ENCODE measurements at regions not wholly inside any gene's neighbourhood (a gene's known extent, or its start where the extent isn't known, plus 50 kb on each side); places are given as distances from the start of the nearest gene placed in this dataset.

DNA sequence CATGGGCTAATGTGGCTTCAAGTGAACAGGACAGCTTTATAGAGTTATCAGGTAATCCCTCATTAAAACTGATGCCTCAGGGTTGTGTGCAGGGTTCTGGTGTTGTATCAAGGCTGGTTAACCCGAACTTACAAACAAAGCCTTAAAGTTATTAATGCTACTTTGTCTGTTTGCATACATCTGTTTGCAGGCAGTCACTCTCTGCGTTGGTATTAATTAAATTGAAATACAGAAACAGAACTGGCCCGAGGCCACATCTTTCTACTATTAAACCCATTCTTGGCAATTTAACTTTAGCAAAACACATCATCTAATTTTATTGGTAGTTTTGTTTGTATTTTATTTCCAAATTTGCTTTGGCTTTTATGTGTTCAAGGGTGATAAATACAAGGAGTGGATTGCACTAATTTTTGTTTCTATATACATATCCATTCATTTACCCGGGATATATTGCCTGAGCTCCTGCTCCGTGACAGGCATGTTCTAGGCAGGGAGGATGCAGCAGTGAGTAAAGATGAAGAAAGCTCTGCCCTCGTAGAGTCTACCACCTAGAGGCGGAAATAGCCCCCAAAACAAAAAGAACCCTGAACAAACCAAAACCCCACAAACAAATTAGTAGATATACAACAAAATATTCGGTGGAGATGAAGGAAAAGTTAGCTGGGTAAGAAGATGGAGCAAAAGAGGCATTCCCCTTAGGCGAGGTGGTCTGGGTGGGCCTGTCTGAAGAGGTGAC lies 164.2 kb downstream of the MACROH2A1 start:
- Histone ChIP-seq H2AFZ (ENCODE audit: low read depth, low read length) (no peak overlapping the region), H3K79me2 (ENCODE audit: insufficient read depth, low read length) (no peaks in the 10 kb centered on the region), H3K36me3 (ENCODE audit: insufficient read depth, low read length) (no peaks in the 10 kb centered on the region), H3K9ac (ENCODE audit: low read depth, low read length) (no peak overlapping the region), H3K4me1 (ENCODE audit: insufficient read depth, low read length) (no peaks in the 10 kb centered on the region), H3K27ac (ENCODE audit: low read length) (no peak overlapping the region), H4K20me1 (ENCODE audit: insufficient read depth, low read length) (no peaks in the 10 kb centered on the region), H3K4me3 (ENCODE audit: low read depth in 1 of 2, low read length in 2 of 2) (no peak overlapping the region), H3K27me3 (ENCODE audit: insufficient read depth, low read length, poor library complexity) (peaks cover 2% of the 10 kb centered on the region), H3K4me2 (ENCODE audit: insufficient read depth, low read length) (no peak overlapping the region), H3K9me3 (ENCODE audit: insufficient read depth, low read length, severe bottlenecking) (no peaks in the 10 kb centered on the region)
- DNase-seq: no peak
- no peak for ATAC-seq (ENCODE audit: insufficient read depth, low read depth)
- TF ChIP-seq, protein P1, sequence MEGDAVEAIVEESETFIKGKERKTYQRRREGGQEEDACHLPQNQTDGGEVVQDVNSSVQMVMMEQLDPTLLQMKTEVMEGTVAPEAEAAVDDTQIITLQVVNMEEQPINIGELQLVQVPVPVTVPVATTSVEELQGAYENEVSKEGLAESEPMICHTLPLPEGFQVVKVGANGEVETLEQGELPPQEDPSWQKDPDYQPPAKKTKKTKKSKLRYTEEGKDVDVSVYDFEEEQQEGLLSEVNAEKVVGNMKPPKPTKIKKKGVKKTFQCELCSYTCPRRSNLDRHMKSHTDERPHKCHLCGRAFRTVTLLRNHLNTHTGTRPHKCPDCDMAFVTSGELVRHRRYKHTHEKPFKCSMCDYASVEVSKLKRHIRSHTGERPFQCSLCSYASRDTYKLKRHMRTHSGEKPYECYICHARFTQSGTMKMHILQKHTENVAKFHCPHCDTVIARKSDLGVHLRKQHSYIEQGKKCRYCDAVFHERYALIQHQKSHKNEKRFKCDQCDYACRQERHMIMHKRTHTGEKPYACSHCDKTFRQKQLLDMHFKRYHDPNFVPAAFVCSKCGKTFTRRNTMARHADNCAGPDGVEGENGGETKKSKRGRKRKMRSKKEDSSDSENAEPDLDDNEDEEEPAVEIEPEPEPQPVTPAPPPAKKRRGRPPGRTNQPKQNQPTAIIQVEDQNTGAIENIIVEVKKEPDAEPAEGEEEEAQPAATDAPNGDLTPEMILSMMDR (IDR thresholded peaks at IDR 0.05; ENCODE audit: borderline replicate concordance, extremely low read depth, low read length, poor library complexity, severe bottlenecking): no peak
- no peak for TF ChIP-seq EZH2 (IDR thresholded peaks at IDR 0.05; ENCODE audit: borderline replicate concordance, low read depth, low read length, severe bottlenecking)

DNA sequence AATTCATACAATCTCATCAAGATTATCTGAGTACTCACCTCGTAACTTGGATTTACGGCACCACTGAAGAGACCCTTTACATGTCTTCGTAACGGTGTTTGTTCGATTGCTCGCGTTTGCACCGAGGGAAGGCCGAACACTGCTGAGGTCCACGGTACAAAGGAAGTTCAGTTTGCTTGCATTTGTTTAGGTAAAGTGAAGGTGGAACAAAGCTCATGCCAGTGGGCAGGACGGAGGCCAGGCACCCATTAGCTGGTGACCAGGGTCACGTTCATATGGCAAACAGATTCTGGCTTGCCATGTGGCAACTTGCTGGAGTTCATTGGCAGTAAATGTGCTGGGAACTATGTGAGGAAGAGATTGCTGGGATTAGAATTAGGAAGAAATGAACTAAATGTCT lies 164.8 kb downstream of the MACROH2A1 start:
- Histone ChIP-seq H4K20me1 (ENCODE audit: insufficient read depth, low read length) (no peaks in the 10 kb centered on the region), H3K27ac (ENCODE audit: low read length) (no peak overlapping the region), H2AFZ (ENCODE audit: low read depth, low read length) (no peak overlapping the region), H3K27me3 (ENCODE audit: insufficient read depth, low read length, poor library complexity) (peaks cover 2% of the 10 kb centered on the region), H3K4me2 (ENCODE audit: insufficient read depth, low read length) (no peak overlapping the region), H3K9ac (ENCODE audit: low read depth, low read length) (no peak overlapping the region), H3K4me1 (ENCODE audit: insufficient read depth, low read length) (no peaks in the 10 kb centered on the region), H3K79me2 (ENCODE audit: insufficient read depth, low read length) (no peaks in the 10 kb centered on the region), H3K9me3 (ENCODE audit: insufficient read depth, low read length, severe bottlenecking) (no peaks in the 10 kb centered on the region), H3K36me3 (ENCODE audit: insufficient read depth, low read length) (no peaks in the 10 kb centered on the region), H3K4me3 (ENCODE audit: low read depth in 1 of 2, low read length in 2 of 2) (no peak overlapping the region)
- TF ChIP-seq, protein P1 (IDR thresholded peaks at IDR 0.05; ENCODE audit: borderline replicate concordance, extremely low read depth, low read length, poor library complexity, severe bottlenecking): no peak
- no peak for TF ChIP-seq EZH2 (IDR thresholded peaks at IDR 0.05; ENCODE audit: borderline replicate concordance, low read depth, low read length, severe bottlenecking)
- ATAC-seq (ENCODE audit: insufficient read depth, low read depth) (no peak), DNase-seq (no peak)

DNA sequence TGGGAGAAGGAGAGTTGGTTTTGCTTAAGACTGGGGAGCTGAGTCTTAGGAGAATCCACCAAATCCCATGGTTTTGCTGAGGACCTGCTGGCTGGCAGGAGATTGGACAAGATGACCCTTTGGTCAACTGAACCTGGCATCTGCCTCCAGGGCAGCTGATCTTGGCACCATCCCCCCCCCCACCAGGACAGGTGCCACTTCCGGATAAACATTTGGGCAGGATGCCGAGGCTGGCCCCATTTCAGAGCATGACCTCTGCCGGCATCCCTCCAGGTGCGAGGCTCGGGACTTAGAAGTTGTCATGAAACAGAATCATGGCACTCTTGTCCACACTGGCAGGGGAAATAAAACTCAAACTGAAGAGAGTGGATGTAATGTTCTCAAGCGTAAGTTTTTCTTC lies 165.6 kb downstream of the MACROH2A1 start:
- Histone ChIP-seq H3K4me3 (ENCODE audit: low read depth in 1 of 2, low read length in 2 of 2) (no peak overlapping the region), H3K27me3 (ENCODE audit: insufficient read depth, low read length, poor library complexity) (peaks cover 2% of the 10 kb centered on the region), H3K9ac (ENCODE audit: low read depth, low read length) (no peak overlapping the region), H3K4me2 (ENCODE audit: insufficient read depth, low read length) (no peak overlapping the region), H4K20me1 (ENCODE audit: insufficient read depth, low read length) (no peaks in the 10 kb centered on the region), H3K9me3 (ENCODE audit: insufficient read depth, low read length, severe bottlenecking) (no peaks in the 10 kb centered on the region), H3K27ac (ENCODE audit: low read length) (no peak overlapping the region), H3K4me1 (ENCODE audit: insufficient read depth, low read length) (no peaks in the 10 kb centered on the region), H3K79me2 (ENCODE audit: insufficient read depth, low read length) (no peaks in the 10 kb centered on the region), H2AFZ (ENCODE audit: low read depth, low read length) (no peak overlapping the region), H3K36me3 (ENCODE audit: insufficient read depth, low read length) (no peaks in the 10 kb centered on the region)
- DNase-seq (no peak), ATAC-seq (ENCODE audit: insufficient read depth, low read depth) (no peak)
- TF ChIP-seq, protein P1 (IDR thresholded peaks at IDR 0.05; ENCODE audit: borderline replicate concordance, extremely low read depth, low read length, poor library complexity, severe bottlenecking): no peak
- TF ChIP-seq EZH2 (IDR thresholded peaks at IDR 0.05; ENCODE audit: borderline replicate concordance, low read depth, low read length, severe bottlenecking): no peak
